ENCODE measurements at regions not wholly inside any gene's neighbourhood (a gene's known extent, or its start where the extent isn't known, plus 50 kb on each side); places are given as distances from the start of the nearest gene placed in this dataset.

- H3K9me3 ChIP-seq = no peaks in the 10 kb centered on the region
- H3K4me3 ChIP-seq = no peak overlapping the region
- no peaks in the 10 kb centered on the region for H3K4me1 ChIP-seq
- TF ChIP-seq EP300 (IDR thresholded peaks at IDR 0.05) (no peak), POLR2AphosphoS5 (IDR thresholded peaks at IDR 0.05) (no peak)
- H3K27ac ChIP-seq = no peak overlapping the region
- H3K36me3 ChIP-seq = no peaks in the 10 kb centered on the region
- ATAC-seq = no peak
- H3K27me3 ChIP-seq = no peaks in the 10 kb centered on the region
- 79 to 94% methylated on average over 1 of the region's 1 CpG for WGBS, 2 donors (ENCODE audit: low coverage in 1 of 2)
These were observed 692.3 kb downstream of the DSC3 start for GRCh38 chr18:30350263-30350662.

- Histone ChIP-seq H3K4me1 (no peaks in the 10 kb centered on the region), H3K36me3 (no peaks in the 10 kb centered on the region), H3K27me3 (no peaks in the 10 kb centered on the region), H3K9me3 (no peaks in the 10 kb centered on the region), H3K4me3 (no peak overlapping the region), H3K27ac (no peak overlapping the region)
- WGBS, 2 donors (ENCODE audit: low coverage in 1 of 2) = 58 to 100% methylated on average over 1 to 2 of the region's 2 CpGs
- TF ChIP-seq EP300 (IDR thresholded peaks at IDR 0.05) = no peak
- no peak for TF ChIP-seq POLR2AphosphoS5 (IDR thresholded peaks at IDR 0.05)
- TF ChIP-seq CTCF (IDR thresholded peaks at IDR 0.05) = no peak
- TF ChIP-seq POLR2A (IDR thresholded peaks at IDR 0.05) = no peak
- no peak for ATAC-seq
These were observed 699.5 kb downstream of the DSC3 start for GRCh38 chr18:30343090-30343489.

GRCh38 chr18:30342675-30343074 is 699.9 kb downstream of the DSC3 start:
- TF ChIP-seq POLR2AphosphoS5 (IDR thresholded peaks at IDR 0.05) (no peak), EP300 (IDR thresholded peaks at IDR 0.05) (no peak), POLR2A (IDR thresholded peaks at IDR 0.05) (no peak), CTCF (IDR thresholded peaks at IDR 0.05) (no peak)
- H3K27ac ChIP-seq = no peak overlapping the region
- WGBS, 2 donors (ENCODE audit: low coverage in 1 of 2) = 58 to 90% methylated on average over 2 of the region's 2 CpGs
- no peaks in the 10 kb centered on the region for H3K27me3 ChIP-seq
- H3K4me3 ChIP-seq = no peak overlapping the region
- H3K4me1 ChIP-seq = no peaks in the 10 kb centered on the region
- H3K9me3 ChIP-seq = no peaks in the 10 kb centered on the region
- ATAC-seq = no peak
- no peaks in the 10 kb centered on the region for H3K36me3 ChIP-seq

GRCh38 chr18:30334781-30335180 is 707.8 kb downstream of the DSC3 start:
- ATAC-seq = no peak
- no peak overlapping the region for H3K4me3 ChIP-seq
- H3K36me3 ChIP-seq = no peaks in the 10 kb centered on the region
- WGBS, 2 donors (ENCODE audit: low coverage in 1 of 2) = 86 to 89% methylated on average over 5 to 7 of the region's 7 CpGs
- H3K27ac ChIP-seq = no peak overlapping the region
- H3K27me3 ChIP-seq = no peaks in the 10 kb centered on the region
- H3K9me3 ChIP-seq = no peaks in the 10 kb centered on the region
- TF ChIP-seq CTCF (IDR thresholded peaks at IDR 0.05) (no peak), POLR2AphosphoS5 (IDR thresholded peaks at IDR 0.05) (no peak), EP300 (IDR thresholded peaks at IDR 0.05) (no peak), POLR2A (IDR thresholded peaks at IDR 0.05) (no peak)
- no peaks in the 10 kb centered on the region for H3K4me1 ChIP-seq

- no peak for ATAC-seq
- Histone ChIP-seq H3K27ac (no peak overlapping the region), H3K9me3 (no peaks in the 10 kb centered on the region), H3K4me3 (no peak overlapping the region), H3K4me1 (no peaks in the 10 kb centered on the region), H3K27me3 (no peaks in the 10 kb centered on the region), H3K36me3 (no peaks in the 10 kb centered on the region)
- 89 to 92% methylated on average over 4 of the region's 4 CpGs for WGBS, 2 donors (ENCODE audit: low coverage in 1 of 2)
- TF ChIP-seq POLR2A (IDR thresholded peaks at IDR 0.05) = no peak
- TF ChIP-seq CTCF (IDR thresholded peaks at IDR 0.05) = no peak
- TF ChIP-seq EP300 (IDR thresholded peaks at IDR 0.05) = no peak
- TF ChIP-seq POLR2AphosphoS5 (IDR thresholded peaks at IDR 0.05) = no peak
These were observed 709.2 kb downstream of the DSC3 start for GRCh38 chr18:30333310-30333709.
